Medulla oblongata (tissue), 1 donor: ENCODE measurements at regions not wholly inside any gene's neighbourhood (a gene's known extent, or its start where the extent isn't known, plus 50 kb on each side); places are given as distances from the start of the nearest gene placed in this dataset.

Experiments
- DNase-seq: peaks from one replicate; pipeline ENCODE4 v3.0.0-alpha.2; 2015; ENCODE audit errors: extremely low spot score

DNA sequence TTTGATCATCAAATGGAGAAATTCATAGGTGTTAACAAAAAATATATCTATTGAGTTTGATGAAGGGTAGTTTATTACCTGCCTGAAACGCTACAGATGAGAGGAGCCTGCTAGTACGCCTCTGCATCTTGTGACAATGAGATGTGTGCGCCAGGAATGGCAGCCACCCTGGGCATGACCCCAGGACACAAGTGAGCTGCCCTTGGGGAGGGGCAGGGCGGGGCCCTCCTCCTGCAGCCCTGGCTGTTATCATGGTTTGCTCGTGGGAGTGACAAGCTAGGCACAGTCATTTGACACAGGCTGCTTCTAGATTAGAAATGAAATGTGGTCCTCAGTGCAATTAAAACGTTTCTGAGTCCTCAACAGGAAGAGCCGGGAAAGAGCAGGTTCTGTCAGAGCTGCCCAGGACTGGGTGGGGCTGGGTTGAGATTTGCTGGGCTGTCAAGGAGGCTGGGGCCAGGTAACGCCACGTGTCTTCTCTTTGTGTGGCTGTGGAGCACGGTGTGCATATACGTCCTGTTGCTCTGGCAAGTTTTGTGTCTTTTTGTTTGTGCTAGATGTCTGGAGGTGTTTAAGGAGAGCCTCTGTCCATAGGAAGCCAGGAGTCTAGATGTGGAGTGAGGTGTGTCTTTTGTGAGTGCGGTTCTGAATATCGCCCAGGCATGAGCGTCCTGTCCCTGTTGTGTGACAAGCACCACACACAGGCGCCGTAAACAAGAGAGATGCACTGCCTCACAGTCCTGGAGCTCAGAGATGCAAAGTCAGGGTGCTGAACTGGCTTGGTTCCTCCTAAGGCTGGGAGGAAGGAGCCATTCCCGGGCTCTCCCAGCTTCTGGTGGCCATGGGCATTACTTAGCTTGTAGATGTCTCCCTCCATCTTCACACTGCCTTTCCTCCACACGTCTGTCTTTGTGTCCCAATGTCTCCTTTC, 129.0 kb upstream of the IRX4 start:
- no peak for DNase-seq

- no peak for DNase-seq
Observed at GRCh38 chr5:2010940-2011339, 128.2 kb upstream of the IRX4 start.

DNA sequence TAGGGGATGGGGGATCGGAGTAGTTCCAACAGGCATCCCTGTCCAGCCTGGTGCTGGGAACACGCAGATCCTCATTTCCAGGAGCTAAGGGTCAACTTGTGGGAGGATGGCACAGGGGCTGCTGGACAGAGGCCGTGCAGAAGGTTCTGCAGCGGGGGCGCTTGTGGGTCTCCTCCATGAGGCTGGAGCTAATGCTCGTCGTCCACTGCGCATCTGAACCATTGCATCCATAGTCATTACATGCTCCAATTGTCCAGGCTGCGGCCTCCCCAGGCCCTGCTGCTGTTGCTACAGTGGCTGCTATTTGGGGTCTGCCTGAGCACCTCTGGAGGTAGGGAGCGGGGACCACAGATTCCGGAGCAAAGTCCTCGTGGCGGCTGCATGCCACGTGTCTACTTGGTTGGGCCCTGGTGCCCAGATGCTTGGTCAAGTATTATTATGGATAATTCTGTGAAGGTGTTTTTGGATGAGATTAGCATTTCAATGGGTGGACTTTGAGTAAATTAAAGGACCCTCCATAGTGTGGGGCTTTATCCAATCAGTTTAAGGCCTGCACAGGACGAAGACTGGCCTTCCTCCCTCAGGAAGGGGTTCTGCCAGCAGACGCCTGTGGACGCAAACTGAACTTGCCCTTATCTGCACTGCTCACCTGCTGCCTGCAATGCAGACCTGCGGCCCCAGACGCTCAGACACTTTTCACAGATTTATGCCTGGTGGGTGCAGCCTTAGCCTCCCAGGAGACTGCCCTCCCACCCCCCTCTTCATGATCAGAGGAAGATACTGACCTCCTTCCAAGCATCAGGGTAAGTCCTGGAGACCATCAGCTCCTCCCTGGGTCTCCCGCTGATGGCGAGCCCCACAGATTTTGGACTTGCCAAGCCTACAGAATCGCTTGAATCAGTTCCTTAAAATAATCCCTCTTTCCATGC, 127.5 kb upstream of the IRX4 start:
- no peak for DNase-seq

DNA sequence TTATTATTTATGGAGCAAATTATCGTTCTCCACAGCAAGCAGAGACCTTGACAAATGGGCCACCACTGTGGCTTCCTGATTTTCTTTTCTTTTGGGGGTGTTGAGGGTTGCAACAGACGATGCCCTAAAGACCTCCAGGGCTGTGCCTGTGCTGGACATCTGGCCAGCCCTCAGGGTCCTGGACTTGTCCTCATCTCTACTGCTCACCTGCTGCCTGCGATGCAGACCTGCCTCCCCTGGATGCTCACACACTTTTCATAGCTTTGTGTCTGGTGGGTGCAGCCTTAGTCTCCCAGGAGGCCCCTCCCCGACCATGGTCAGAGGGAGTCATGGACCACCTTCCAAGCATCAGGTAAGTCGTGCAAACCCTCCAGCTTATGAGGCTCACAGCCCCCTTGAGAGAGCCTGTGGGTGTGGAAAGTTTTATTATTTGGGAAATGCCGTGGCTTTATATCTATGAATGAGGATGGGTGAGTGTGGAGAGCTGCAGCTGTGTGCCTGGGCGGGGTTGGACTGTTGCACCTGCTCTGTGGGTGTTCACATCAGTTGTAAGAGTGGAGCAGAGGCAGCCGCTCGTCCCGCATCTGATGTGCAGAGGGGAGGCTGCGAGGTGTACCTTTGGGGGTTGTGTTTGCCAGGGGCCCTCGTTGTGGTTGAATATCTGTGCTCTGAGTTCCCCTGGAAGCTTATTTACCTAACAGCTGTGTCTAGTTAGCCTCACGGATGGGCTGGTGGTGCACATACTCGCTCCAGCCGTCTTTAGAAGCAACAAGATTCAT, 126.3 kb upstream of the IRX4 start:
- no peak for DNase-seq

- DNase-seq = no peak
Observed at GRCh38 chr5:2007878-2008501, 125.3 kb upstream of the IRX4 start.

DNA sequence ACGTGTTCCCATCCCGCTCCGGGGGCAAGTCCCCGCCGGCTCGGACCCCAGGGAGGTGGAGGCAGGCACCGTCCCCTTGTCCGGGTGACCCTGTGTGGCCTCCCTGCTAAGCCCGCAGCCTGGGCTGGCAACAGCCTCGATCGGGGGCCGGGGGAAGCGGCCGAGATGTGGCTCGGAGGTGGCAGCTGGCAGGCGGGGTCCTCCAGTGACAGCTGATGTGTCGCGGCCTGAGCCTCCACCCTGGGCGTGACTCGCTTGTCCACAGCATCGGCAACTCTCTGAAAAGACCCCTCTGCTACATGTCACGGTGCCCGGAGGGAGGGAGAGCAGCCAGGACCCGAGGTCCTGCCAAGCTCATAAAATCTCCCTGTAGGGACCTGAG, 124.8 kb upstream of the IRX4 start:
- no peak for DNase-seq

- DNase-seq = no peak
Observed at GRCh38 chr5:2006971-2007291, 124.2 kb upstream of the IRX4 start.

DNA sequence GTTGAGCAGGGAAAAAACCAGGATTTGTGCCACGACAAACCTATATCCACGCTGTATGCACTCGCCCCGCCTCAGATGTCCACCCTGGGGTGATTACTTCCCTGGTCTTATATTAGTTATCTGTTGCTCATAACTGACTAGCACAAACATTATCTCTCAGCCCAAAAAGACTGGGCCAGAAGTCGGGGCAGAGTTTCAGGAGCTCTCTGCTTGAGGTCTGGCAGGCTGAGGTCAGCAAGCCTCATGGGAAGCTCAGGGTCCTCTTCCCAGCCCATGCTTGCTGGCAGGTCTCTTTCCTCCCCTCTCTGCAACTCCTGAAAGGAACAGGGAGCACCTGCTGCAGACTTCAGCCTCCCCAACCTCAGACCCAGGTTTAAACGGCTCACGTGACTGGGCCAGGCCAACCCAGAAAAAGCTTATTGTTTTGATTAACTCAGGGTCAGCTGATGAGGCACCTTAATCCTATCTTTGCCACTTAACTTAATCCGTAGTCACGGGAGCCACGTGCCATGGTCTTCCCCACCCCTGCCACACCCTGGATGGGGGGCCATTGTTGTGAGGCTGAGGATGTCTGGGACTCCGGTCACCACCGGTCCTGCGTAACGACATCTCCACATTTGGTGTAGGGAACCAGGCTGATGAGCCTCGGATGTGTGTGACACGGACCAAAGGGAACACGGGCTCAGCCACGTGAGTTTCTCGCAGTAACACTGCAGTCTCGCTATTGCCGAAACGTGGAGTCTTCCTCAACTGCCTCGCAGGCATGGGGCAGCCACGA, 123.7 kb upstream of the IRX4 start:
- DNase-seq = no peak

- DNase-seq = no peak
Observed at GRCh38 chr5:2005101-2006041, 122.6 kb upstream of the IRX4 start.

DNA sequence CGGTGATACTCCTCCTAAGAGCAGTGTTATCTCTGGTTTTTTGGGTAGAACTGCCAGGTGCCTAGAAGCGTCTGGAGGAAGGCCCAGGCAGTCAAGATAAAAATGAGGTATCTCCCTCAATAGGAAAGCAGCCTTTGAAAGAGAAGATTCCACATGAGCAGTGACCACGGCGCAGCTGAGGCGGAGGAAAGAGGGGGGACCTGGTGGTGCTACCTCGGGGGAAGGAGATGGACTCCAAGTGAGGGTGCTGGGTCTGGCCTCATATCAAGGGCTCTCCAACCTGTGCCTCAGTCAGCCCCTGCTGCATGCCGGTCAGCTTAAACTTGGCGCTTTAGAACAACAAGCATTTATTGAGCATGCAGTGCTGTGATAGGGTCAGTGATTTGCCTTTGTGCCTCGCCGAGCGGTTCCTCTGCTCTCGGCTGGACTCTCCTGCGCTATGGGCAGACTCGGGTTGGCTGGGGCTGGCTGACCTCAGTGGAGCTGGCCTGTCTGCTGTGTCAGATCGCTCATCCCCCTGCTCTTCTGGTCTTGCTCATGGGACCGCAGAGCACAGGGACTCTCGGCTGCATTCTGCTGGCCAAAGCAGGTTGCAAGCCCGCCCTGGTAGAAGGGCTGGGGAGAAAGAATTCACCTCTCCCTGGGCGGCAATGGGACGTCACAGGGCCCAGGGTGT, 121.1 kb upstream of the IRX4 start:
- DNase-seq = no peak

- no peak for DNase-seq
Observed at GRCh38 chr5:2003206-2003605, 120.5 kb upstream of the IRX4 start.

DNA sequence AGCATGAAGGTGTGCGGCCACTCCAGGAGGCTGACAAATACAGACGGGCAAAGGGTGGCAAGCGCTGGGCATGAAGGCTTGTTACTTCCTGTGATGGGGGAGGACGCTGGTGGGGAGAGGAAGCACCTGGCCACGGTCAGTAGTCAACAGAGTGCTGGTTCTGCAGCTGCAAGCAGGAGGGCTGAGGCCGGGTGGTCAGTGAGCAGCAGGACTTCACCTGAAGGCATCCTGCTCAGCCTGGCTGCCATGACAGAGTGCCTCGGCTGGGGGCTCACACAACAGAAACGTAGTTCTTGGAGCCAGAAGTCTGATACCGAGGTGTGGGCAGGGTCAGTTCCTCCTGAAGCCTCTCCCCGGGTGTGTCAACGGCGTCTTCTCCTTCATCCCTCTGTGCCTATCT, 118.6 kb upstream of the IRX4 start:
- DNase-seq = no peak

- DNase-seq = no peak
Observed at GRCh38 chr5:2000591-2000990, 117.9 kb upstream of the IRX4 start.

DNA sequence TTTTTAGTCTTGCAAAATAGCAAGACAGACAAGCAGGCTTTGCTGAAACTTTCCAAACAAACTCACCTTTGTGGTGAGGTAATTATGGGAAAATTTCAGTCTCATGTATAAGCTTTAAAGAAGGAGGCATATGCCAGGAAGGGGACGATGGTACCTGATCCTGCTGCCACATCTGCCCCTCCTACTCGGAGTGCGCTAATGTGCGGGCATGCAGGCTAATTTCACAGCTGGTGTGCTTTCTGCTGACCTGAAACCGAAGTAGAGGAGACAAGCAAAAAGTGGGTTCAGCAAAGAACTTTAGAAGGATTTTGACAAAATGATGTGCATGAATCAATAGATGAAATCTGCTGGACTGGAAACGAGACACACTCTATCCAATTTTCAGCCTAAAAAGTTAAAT, 117.1 kb upstream of the IRX4 start:
- no peak for DNase-seq

DNA sequence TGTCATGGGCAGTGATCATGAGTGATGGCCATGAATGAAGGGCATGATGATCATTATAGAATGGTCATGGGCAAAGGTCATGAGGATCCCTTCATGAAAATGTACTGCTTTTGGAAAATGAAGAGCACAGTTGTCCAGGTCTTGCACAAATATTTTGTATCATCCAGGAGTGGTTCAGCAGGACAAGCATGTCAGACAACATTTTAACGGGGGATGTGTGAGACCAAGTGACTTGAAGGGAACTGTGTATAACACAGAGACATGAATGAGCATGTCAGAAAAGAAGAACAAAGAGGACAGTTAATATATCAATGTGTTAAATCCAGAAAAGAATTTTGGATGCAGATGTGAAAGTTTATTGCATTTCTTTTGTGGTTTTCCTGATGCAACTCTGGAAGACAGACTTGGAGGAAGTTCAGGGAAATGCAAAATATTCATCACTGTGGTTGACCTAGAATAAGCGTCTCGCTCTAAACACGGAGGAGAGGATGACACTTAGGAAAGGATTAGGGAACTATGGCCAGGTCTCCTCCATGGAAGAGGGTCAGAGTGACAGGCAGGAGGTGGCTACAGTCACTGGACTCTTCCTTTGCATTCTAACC, 116.1 kb upstream of the IRX4 start:
- no peak for DNase-seq

DNA sequence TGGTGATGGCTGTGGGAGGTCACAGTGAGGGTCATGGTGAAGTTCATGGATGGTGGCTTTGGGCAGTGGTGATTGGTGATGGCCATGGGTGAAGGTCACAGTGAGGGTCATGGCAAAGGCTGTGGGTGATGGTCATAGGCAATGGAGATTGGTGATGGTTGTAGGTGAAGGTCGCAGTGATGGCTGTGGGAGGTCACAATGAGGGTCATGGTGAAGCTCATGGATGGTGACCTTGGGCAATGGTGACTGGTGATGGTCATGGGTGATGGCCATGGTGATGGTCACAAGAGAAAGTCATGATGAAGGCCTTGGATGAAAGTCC, 115.6 kb upstream of the IRX4 start:
- no peak for DNase-seq

DNA sequence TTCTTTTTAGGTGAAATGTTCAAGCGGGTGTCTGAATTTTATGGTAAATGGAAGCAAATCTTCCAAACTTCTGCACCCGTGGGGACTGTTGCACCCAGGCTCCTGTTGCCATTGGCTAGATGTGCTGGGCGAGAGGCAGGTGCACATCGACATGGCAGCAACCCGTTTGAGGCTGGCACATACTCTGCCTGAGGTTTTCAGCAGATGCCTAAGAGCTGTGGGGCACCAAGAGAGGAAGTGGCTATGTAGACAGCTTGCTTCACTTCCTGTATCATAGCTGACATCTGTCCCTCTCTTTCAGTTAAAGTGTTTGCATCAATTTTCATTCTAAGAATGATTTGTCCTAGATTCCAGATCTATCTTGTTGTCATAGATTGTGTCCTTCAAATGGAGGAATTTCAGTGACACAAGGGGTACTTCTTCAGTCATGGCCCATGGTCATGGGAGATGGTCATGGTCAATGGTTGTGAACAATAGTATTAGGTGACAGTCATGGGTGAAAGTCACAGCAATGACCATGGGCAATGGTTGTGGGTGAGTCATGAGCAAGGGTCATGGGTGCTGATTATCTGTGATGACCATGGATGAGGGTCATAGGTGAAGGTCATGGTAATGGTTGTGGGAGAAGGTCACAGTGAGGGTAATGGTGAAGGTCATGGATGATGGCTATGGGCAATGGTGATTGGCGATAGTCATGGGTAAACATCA, 115.1 kb upstream of the IRX4 start:
- DNase-seq = no peak

- DNase-seq = no peak
Observed at GRCh38 chr5:1995491-1995890, 112.8 kb upstream of the IRX4 start.
